Tibial nerve (tissue), 4 donors: ENCODE measurements at regions not wholly inside any gene's neighbourhood (a gene's known extent, or its start where the extent isn't known, plus 50 kb on each side); places are given as distances from the start of the nearest gene placed in this dataset.

Experiments
- DNase-seq, 2 donors: peaks; one replicate each; pipeline ENCODE4 v3.0.0-alpha.2; 2019; ENCODE audit warnings: low spot score in 2 of 2
- H3K27ac ChIP-seq, 4 donors: fragments of 200-600 bp; sonication (generic) in 3 of 4; one replicate each; pipeline ENCODE4 v1.5.1; 2017 to 2019; ENCODE audit warnings: mild to moderate bottlenecking in 1 of 4
- H3K27me3 ChIP-seq, 2 donors: fragments of 200-600 bp; sonication (generic) in 1 of 2; one replicate each; pipeline versions ENCODE4 v1.5.1 to v1.6.0; 2017 to 2019
- H3K36me3 ChIP-seq, 3 donors: fragments of 200-600 bp; sonication (generic); one replicate each; pipeline ENCODE4 v1.5.1; 2018 to 2019
- H3K4me1 ChIP-seq, 4 donors: fragments of 200-600 bp; sonication (generic) in 3 of 4; one replicate each; pipeline ENCODE4 v1.5.1; 2017 to 2019
- H3K4me3 ChIP-seq, 4 donors: fragments of 200-600 bp; sonication (generic) in 3 of 4; one replicate each; pipeline ENCODE4 v1.5.1; 2017 to 2019; ENCODE audit warnings: mild to moderate bottlenecking in 1 of 4, moderate library complexity in 1 of 4
- H3K9me3 ChIP-seq, 4 donors: fragments of 200-600 bp; sonication (generic) in 3 of 4; one replicate each; pipeline ENCODE4 v1.5.1; 2017 to 2019
- CTCF ChIP-seq, 5 experiments: fragments of 200-600 bp in 3 of 5; fragments of 450-650 bp in 2 of 5; sonication (generic) in 3 of 5; IDR thresholded peaks; one replicate each; pipeline ENCODE4 v1.5.1; 2016 to 2019; ENCODE audit warnings: antibody characterized with exemption in 5 of 5, mild to moderate bottlenecking in 3 of 5, moderate library complexity in 2 of 5
- EP300 ChIP-seq, 2 donors: sonication (generic); formaldehyde crosslinking; IDR thresholded peaks; one replicate each; pipeline ENCODE4 v1.6.1; 2017; ENCODE audit warnings: antibody characterized with exemption in 2 of 2, mild to moderate bottlenecking in 1 of 2
- POLR2A ChIP-seq, 2 donors: fragments of 450-650 bp; IDR thresholded peaks; one replicate each; pipeline ENCODE4 v1.6.1; 2017; ENCODE audit warnings: antibody characterized with exemption in 2 of 2, mild to moderate bottlenecking in 2 of 2, moderate library complexity in 2 of 2
- WGBS, 2 donors: methylation state at CpG; one replicate each; pipeline ENCODE4 v1.1.5; 2018; 5-methylcytosine and 5-hydroxymethylcytosine counted together

DNA sequence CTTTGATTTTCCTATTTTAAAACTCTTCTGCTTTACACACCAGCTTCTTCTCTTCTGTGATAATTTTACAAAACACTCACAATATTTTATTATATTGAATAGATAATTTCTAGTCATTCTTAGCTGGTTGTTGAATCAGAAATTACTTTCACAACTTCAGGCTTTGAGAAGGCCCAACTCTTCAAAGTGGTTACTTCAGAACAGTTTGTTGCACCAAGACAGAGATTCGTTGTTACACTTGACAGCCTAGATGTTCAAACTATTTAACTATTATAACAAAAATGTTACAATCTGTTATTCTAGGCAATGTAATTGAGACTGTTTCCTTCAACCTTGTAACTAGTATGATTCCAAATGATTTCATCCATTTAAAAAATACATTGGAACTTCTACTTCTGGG, 333.2 kb upstream of the CHORDC1 start:
- no peak for DNase-seq
- 83 to 93% methylated on average over 1 of the region's 1 CpG for WGBS, 2 donors
- peaks cover 0 to 6% (median 3%) of the 10 kb centered on the region in 4 donors for H3K9me3 ChIP-seq
- TF ChIP-seq CTCF (IDR thresholded peaks at IDR 0.05) (no peak), POLR2A (IDR thresholded peaks at IDR 0.05) (no peak), EP300 (IDR thresholded peaks at IDR 0.05) (no peak)
- H3K36me3 ChIP-seq, result no peaks in the 10 kb centered on the region
- no peak overlapping the region for H3K27ac ChIP-seq
- no peak overlapping the region for H3K4me3 ChIP-seq
- no peaks in the 10 kb centered on the region for H3K4me1 ChIP-seq
- no peaks in the 10 kb centered on the region for H3K27me3 ChIP-seq

GRCh38 chr11:90555477-90555876, 332.6 kb upstream of the CHORDC1 start:
- no peak overlapping the region for H3K4me3 ChIP-seq
- no peaks in the 10 kb centered on the region for H3K27me3 ChIP-seq
- H3K27ac ChIP-seq, result no peak overlapping the region
- 73 to 76% methylated on average over 2 of the region's 2 CpGs for WGBS, 2 donors
- TF ChIP-seq EP300 (IDR thresholded peaks at IDR 0.05), result no peak
- no peaks in the 10 kb centered on the region for H3K4me1 ChIP-seq
- no peaks in the 10 kb centered on the region for H3K36me3 ChIP-seq
- DNase-seq, result no peak
- peaks cover 0 to 6% (median 3%) of the 10 kb centered on the region in 4 donors for H3K9me3 ChIP-seq

GRCh38 chr11:90542092-90542491, 319.2 kb upstream of the CHORDC1 start:
- Histone ChIP-seq H3K27me3 (no peaks in the 10 kb centered on the region), H3K9me3 (no peaks in the 10 kb centered on the region), H3K36me3 (no peaks in the 10 kb centered on the region), H3K4me1 (no peaks in the 10 kb centered on the region), H3K4me3 (no peak overlapping the region), H3K27ac (no peak overlapping the region)
- no peak for TF ChIP-seq EP300 (IDR thresholded peaks at IDR 0.05)
- TF ChIP-seq POLR2A (IDR thresholded peaks at IDR 0.05), result no peak
- DNase-seq, result no peak

GRCh38 chr11:90536301-90536700, 313.5 kb upstream of the CHORDC1 start:
- Histone ChIP-seq H3K36me3 (no peaks in the 10 kb centered on the region), H3K4me3 (no peak overlapping the region), H3K27me3 (no peaks in the 10 kb centered on the region), H3K9me3 (no peaks in the 10 kb centered on the region), H3K4me1 (no peaks in the 10 kb centered on the region), H3K27ac (no peak overlapping the region)
- WGBS, 2 donors, result 57% methylated on average over 3 of the region's 3 CpGs
- DNase-seq, result no peak
- TF ChIP-seq EP300 (IDR thresholded peaks at IDR 0.05), result no peak
- no peak for TF ChIP-seq CTCF (IDR thresholded peaks at IDR 0.05)
- no peak for TF ChIP-seq POLR2A (IDR thresholded peaks at IDR 0.05)

- Histone ChIP-seq H3K4me3 (no peak overlapping the region), H3K36me3 (no peaks in the 10 kb centered on the region)
- no peak for TF ChIP-seq POLR2A (IDR thresholded peaks at IDR 0.05)
- no peak for TF ChIP-seq EP300 (IDR thresholded peaks at IDR 0.05)
- no peak for TF ChIP-seq CTCF (IDR thresholded peaks at IDR 0.05)
Measured at GRCh38 chr11:90532125-90532524, 309.3 kb upstream of the CHORDC1 start.

GRCh38 chr11:90531001-90531400, 308.2 kb upstream of the CHORDC1 start:
- 83 to 84% methylated on average over 1 of the region's 1 CpG for WGBS, 2 donors
- DNase-seq, result no peak
- H3K27ac ChIP-seq, result no peak overlapping the region
- TF ChIP-seq EP300 (IDR thresholded peaks at IDR 0.05) (no peak), CTCF (IDR thresholded peaks at IDR 0.05) (no peak), POLR2A (IDR thresholded peaks at IDR 0.05) (no peak)
- no peaks in the 10 kb centered on the region for H3K27me3 ChIP-seq
- no peak overlapping the region for H3K4me3 ChIP-seq
- no peaks in the 10 kb centered on the region for H3K36me3 ChIP-seq
- H3K4me1 ChIP-seq, result no peaks in the 10 kb centered on the region
- no peaks in the 10 kb centered on the region for H3K9me3 ChIP-seq

More at GRCh38 chr11:90532125-90532524, 309.3 kb upstream of the CHORDC1 start:
- Histone ChIP-seq H3K27ac (no peak overlapping the region), H3K4me1 (no peaks in the 10 kb centered on the region), H3K27me3 (no peaks in the 10 kb centered on the region), H3K9me3 (no peaks in the 10 kb centered on the region)
- DNase-seq, result no peak
